Keratinocyte (primary cell): ENCODE measurements at regions not wholly inside any gene's neighbourhood (a gene's known extent, or its start where the extent isn't known, plus 50 kb on each side); places are given as distances from the start of the nearest gene placed in this dataset.

Experiments
- DNase-seq: peaks from one replicate; pipeline ENCODE4 v3.0.0-alpha.2; 2011; ENCODE audit warnings: low read depth, missing footprints, low spot score
- FAIRE-seq: peaks from 2 replicates; lab custom pipeline; 2011; peaks lifted over from hg19 to GRCh38; lab: Jason Lieb, UNC
- H2AFZ ChIP-seq: 2 replicates; pipeline ENCODE4 v1.6.0; 2012; ENCODE audit warnings: low read length, control low read depth, inconsistent platforms; ENCODE audit not compliant: control insufficient read depth
- H3K27ac ChIP-seq: 2 replicates; pipeline ENCODE4 v1.5.1; 2011; ENCODE audit warnings: low read length; ENCODE audit not compliant: control insufficient read depth, insufficient read depth
- H3K27me3 ChIP-seq: 3 replicates; pipeline ENCODE4 v1.6.0; 2011; ENCODE audit warnings: low read length; ENCODE audit not compliant: control insufficient read depth, insufficient read depth; ENCODE audit errors: extremely low read depth
- H3K36me3 ChIP-seq, 2 experiments: 2 replicates in 1 of 2; 3 replicates in 1 of 2; pipeline ENCODE4 v1.5.1; 2011; ENCODE audit warnings: low read length in 2 of 2, mild to moderate bottlenecking in 1 of 2; ENCODE audit not compliant: control insufficient read depth in 2 of 2, insufficient read depth in 2 of 2; ENCODE audit errors: extremely low read depth in 1 of 2
- H3K4me1 ChIP-seq: 3 replicates; pipeline ENCODE4 v1.5.1; 2011; ENCODE audit warnings: low read length; ENCODE audit not compliant: control insufficient read depth, insufficient read depth; ENCODE audit errors: extremely low read depth
- H3K4me2 ChIP-seq: 3 replicates; pipeline ENCODE4 v1.6.0; 2011; ENCODE audit warnings: low read depth, low read length; ENCODE audit not compliant: control insufficient read depth, insufficient read depth; ENCODE audit errors: extremely low read depth
- H3K4me3 ChIP-seq, 3 experiments: fragments of 200-600 bp in 1 of 3; sonication (generic) in 1 of 3; 2 replicates in 2 of 3; 3 replicates in 1 of 3; pipeline ENCODE4 v1.5.1; 2011 to 2016; ENCODE audit warnings: low read length in 3 of 3, mild to moderate bottlenecking in 3 of 3, control low read depth in 2 of 3, inconsistent platforms in 1 of 3, low read depth in 1 of 3, mixed read lengths in 1 of 3, mixed run types in 1 of 3, moderate library complexity in 1 of 3; ENCODE audit not compliant: control insufficient read depth in 2 of 3, insufficient read depth in 2 of 3; ENCODE audit errors: extremely low read depth in 1 of 3
- H3K79me2 ChIP-seq: 2 replicates; pipeline ENCODE4 v1.6.0; 2012; ENCODE audit warnings: low read length; ENCODE audit not compliant: control insufficient read depth, insufficient read depth
- H3K9ac ChIP-seq: 3 replicates; pipeline ENCODE4 v1.6.0; 2011; ENCODE audit warnings: low read length; ENCODE audit not compliant: control insufficient read depth, insufficient read depth; ENCODE audit errors: extremely low read depth
- H3K9me1 ChIP-seq: 3 replicates; pipeline ENCODE4 v1.6.0; 2011; ENCODE audit warnings: low read length; ENCODE audit not compliant: control insufficient read depth, insufficient read depth; ENCODE audit errors: extremely low read depth
- H3K9me3 ChIP-seq: 2 replicates; pipeline ENCODE4 v1.5.1; 2012; ENCODE audit warnings: low read depth, low read length; ENCODE audit not compliant: control insufficient read depth
- H4K20me1 ChIP-seq: 3 replicates; pipeline ENCODE4 v1.6.0; 2011; ENCODE audit warnings: low read length; ENCODE audit not compliant: control insufficient read depth, insufficient read depth; ENCODE audit errors: extremely low read depth
- CTCF ChIP-seq, 3 experiments: IDR thresholded peaks in 1 of 3; conservative IDR thresholded peaks in 1 of 3; optimal IDR thresholded peaks in 1 of 3; 2 replicates in 2 of 3; 3 replicates in 1 of 3; pipeline versions ENCODE3 to v1.5.1; 2011; ENCODE audit warnings: low read length in 3 of 3, mild to moderate bottlenecking in 3 of 3, moderate library complexity in 2 of 3, control low read depth in 1 of 3, inconsistent platforms in 1 of 3; ENCODE audit not compliant: insufficient read depth in 2 of 3; ENCODE audit errors: extremely low read depth in 1 of 3
- EZH2 ChIP-seq: IDR thresholded peaks from one replicate; pipeline ENCODE4 v1.6.1; 2012; ENCODE audit warnings: inconsistent platforms, mild to moderate bottlenecking, low read length, moderate library complexity
- dilution Hi-C: fragments of 300-500 bp; cut with MboI; formaldehyde crosslinking; loops from one replicate; pipeline ENCODE4 v1.7.0; 2020; ENCODE audit warnings: low sequenced_read_pairs; ENCODE audit not compliant: extremely low pct_ligation_motif_present

DNA sequence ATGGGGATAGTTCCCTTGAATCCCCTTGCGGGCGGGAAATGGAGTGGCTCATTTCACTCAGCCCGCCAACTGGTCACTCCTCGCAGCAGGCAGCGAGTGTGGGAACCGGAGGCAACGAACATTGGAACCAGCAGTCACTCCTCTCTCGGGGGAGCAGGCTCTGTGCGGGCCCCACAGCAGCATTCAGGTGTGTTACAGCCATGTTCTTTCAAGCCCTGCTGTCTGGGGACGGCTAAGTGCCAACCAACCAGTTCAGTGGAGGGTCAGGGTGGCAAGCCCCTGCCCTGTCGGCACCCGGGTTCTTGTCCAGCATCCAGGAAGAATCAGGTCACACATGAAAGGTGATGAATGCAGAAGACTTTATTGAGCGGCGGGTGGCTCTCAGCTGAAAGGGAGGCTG is 370.5 kb downstream of the NUF2 start:
- Histone ChIP-seq H3K27me3 (no peaks in the 10 kb centered on the region), H3K9me1 (no peaks in the 10 kb centered on the region), H2AFZ (no peak overlapping the region), H3K9me3 (no peaks in the 10 kb centered on the region), H3K27ac (no peak overlapping the region), H4K20me1 (no peaks in the 10 kb centered on the region), H3K79me2 (no peaks in the 10 kb centered on the region), H3K4me1 (no peaks in the 10 kb centered on the region), H3K4me2 (no peak overlapping the region), H3K9ac (no peak overlapping the region), H3K36me3 (no peaks in the 10 kb centered on the region), H3K4me3 (no peak overlapping the region)
- no peak for FAIRE-seq
- TF ChIP-seq CTCF (optimal IDR thresholded peaks at IDR 0.05 in 1 of 3, IDR thresholded peaks at IDR 0.05 in 1 of 3, conservative IDR thresholded peaks at IDR 0.05 in 1 of 3; ENCODE audit: extremely low read depth in 1 of 3, insufficient read depth in 2 of 3, low read length in 3 of 3) (no peak), EZH2 (no peak)
- DNase-seq: no peak
- dilution Hi-C loops: no loop called here

GRCh38 chr1:163697137-163697536 is 375.4 kb downstream of the NUF2 start:
- Histone ChIP-seq H3K27ac (no peak overlapping the region), H4K20me1 (no peaks in the 10 kb centered on the region), H3K4me1 (no peaks in the 10 kb centered on the region), H3K9me1 (no peaks in the 10 kb centered on the region), H3K36me3 (no peaks in the 10 kb centered on the region), H3K4me3 (no peak overlapping the region), H3K9me3 (no peaks in the 10 kb centered on the region), H3K27me3 (no peaks in the 10 kb centered on the region), H3K9ac (no peak overlapping the region), H3K79me2 (no peaks in the 10 kb centered on the region), H2AFZ (no peak overlapping the region), H3K4me2 (no peak overlapping the region)
- TF ChIP-seq CTCF (optimal IDR thresholded peaks at IDR 0.05 in 1 of 3, IDR thresholded peaks at IDR 0.05 in 1 of 3, conservative IDR thresholded peaks at IDR 0.05 in 1 of 3; ENCODE audit: extremely low read depth in 1 of 3, insufficient read depth in 2 of 3, low read length in 3 of 3) (no peak), EZH2 (no peak)
- DNase-seq: no peak
- dilution Hi-C loops: no loop called here
- no peak for FAIRE-seq
